H1 (cell line): ENCODE measurements at regions not wholly inside any gene's neighbourhood (a gene's known extent, or its start where the extent isn't known, plus 50 kb on each side); places are given as distances from the start of the nearest gene placed in this dataset.

Source experiments
- BACH1 ChIP-seq: IDR thresholded peaks from 2 replicates; pipeline ENCODE4 v1.6.1; 2012; ENCODE audit warnings: low read length, improper control_type of control experiment
- BCL11A ChIP-seq, 2 experiments: IDR thresholded peaks; one replicate each; pipeline ENCODE4 v1.6.1; 2011; ENCODE audit warnings: low read depth in 2 of 2, low read length in 2 of 2, mild to moderate bottlenecking in 2 of 2
- GTF2F1 ChIP-seq: IDR thresholded peaks from 2 replicates; pipeline ENCODE4 v1.6.1; 2012; ENCODE audit warnings: low read depth, low read length, improper control_type of control experiment, borderline replicate concordance
- KDM4A ChIP-seq: IDR thresholded peaks from one replicate; pipeline ENCODE4 v1.7.1; 2012; ENCODE audit warnings: low read depth, mild to moderate bottlenecking, moderate library complexity, low read length, inconsistent platforms; ENCODE audit not compliant: severe bottlenecking
- POLR2A ChIP-seq, 2 experiments: IDR thresholded peaks; 1 replicate in 1 of 2; 2 replicates in 1 of 2; pipeline ENCODE4 v1.6.1; 2011; ENCODE audit warnings: low read depth in 2 of 2, low read length in 2 of 2, mild to moderate bottlenecking in 2 of 2; ENCODE audit errors: control extremely low read depth in 1 of 2
- POU5F1 ChIP-seq: IDR thresholded peaks from 2 replicates; pipeline ENCODE4 v1.6.1; 2011; ENCODE audit warnings: low read depth, mild to moderate bottlenecking, low read length, moderate library complexity
- SIN3A ChIP-seq, 2 experiments: IDR thresholded peaks in 1 of 2; conservative IDR thresholded peaks in 1 of 2; 2 replicates each; pipeline ENCODE4 v1.6.1; 2011 to 2012; ENCODE audit warnings: low read length in 2 of 2, improper control_type of control experiment in 1 of 2, low read depth in 1 of 2, mild to moderate bottlenecking in 1 of 2
- SIRT6 ChIP-seq: IDR thresholded peaks from one replicate; pipeline ENCODE4 v1.7.1; 2012; ENCODE audit warnings: low read length, inconsistent platforms
- SRF ChIP-seq: IDR thresholded peaks from 2 replicates; pipeline ENCODE4 v1.6.1; 2011; ENCODE audit warnings: mild to moderate bottlenecking, low read depth, low read length, moderate library complexity
- TAF1 ChIP-seq: IDR thresholded peaks from 2 replicates; pipeline ENCODE4 v1.6.1; 2011; ENCODE audit warnings: mild to moderate bottlenecking, low read depth, low read length
- TF ChIP-seq, protein P1 (sequence below): fragments of 300-600 bp; sonication (generic); IDR thresholded peaks from 2 replicates; pipeline ENCODE4 v1.7.1; 2012; ENCODE audit warnings: low read length, moderate library complexity, mild to moderate bottlenecking, inconsistent platforms; ENCODE audit not compliant: insufficient replicate concordance
- TF ChIP-seq, protein P2 (sequence below): IDR thresholded peaks from 2 replicates; pipeline ENCODE4 v1.6.1; 2012; ENCODE audit warnings: low read length, inconsistent platforms

DNA sequence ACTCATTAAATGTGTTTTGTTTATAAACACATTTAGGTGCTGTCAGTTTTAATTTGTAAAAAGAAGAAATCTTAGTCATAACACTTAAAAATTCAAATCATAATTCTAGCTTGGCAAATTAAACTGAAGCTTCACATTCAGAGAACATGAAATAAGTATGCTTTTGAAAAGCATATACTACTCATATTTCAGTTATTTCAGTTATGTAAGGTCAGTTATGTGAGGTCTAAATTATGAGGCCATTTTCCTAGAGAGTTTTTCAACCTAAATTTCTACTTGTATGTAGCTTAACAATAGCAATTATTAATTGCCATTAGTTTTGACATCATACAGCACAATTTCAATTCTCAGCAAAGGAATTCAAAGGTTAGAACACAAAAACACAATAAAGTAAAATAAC is 465.0 kb downstream of the PLOD2 start (continued):
- TF ChIP-seq, protein P1, sequence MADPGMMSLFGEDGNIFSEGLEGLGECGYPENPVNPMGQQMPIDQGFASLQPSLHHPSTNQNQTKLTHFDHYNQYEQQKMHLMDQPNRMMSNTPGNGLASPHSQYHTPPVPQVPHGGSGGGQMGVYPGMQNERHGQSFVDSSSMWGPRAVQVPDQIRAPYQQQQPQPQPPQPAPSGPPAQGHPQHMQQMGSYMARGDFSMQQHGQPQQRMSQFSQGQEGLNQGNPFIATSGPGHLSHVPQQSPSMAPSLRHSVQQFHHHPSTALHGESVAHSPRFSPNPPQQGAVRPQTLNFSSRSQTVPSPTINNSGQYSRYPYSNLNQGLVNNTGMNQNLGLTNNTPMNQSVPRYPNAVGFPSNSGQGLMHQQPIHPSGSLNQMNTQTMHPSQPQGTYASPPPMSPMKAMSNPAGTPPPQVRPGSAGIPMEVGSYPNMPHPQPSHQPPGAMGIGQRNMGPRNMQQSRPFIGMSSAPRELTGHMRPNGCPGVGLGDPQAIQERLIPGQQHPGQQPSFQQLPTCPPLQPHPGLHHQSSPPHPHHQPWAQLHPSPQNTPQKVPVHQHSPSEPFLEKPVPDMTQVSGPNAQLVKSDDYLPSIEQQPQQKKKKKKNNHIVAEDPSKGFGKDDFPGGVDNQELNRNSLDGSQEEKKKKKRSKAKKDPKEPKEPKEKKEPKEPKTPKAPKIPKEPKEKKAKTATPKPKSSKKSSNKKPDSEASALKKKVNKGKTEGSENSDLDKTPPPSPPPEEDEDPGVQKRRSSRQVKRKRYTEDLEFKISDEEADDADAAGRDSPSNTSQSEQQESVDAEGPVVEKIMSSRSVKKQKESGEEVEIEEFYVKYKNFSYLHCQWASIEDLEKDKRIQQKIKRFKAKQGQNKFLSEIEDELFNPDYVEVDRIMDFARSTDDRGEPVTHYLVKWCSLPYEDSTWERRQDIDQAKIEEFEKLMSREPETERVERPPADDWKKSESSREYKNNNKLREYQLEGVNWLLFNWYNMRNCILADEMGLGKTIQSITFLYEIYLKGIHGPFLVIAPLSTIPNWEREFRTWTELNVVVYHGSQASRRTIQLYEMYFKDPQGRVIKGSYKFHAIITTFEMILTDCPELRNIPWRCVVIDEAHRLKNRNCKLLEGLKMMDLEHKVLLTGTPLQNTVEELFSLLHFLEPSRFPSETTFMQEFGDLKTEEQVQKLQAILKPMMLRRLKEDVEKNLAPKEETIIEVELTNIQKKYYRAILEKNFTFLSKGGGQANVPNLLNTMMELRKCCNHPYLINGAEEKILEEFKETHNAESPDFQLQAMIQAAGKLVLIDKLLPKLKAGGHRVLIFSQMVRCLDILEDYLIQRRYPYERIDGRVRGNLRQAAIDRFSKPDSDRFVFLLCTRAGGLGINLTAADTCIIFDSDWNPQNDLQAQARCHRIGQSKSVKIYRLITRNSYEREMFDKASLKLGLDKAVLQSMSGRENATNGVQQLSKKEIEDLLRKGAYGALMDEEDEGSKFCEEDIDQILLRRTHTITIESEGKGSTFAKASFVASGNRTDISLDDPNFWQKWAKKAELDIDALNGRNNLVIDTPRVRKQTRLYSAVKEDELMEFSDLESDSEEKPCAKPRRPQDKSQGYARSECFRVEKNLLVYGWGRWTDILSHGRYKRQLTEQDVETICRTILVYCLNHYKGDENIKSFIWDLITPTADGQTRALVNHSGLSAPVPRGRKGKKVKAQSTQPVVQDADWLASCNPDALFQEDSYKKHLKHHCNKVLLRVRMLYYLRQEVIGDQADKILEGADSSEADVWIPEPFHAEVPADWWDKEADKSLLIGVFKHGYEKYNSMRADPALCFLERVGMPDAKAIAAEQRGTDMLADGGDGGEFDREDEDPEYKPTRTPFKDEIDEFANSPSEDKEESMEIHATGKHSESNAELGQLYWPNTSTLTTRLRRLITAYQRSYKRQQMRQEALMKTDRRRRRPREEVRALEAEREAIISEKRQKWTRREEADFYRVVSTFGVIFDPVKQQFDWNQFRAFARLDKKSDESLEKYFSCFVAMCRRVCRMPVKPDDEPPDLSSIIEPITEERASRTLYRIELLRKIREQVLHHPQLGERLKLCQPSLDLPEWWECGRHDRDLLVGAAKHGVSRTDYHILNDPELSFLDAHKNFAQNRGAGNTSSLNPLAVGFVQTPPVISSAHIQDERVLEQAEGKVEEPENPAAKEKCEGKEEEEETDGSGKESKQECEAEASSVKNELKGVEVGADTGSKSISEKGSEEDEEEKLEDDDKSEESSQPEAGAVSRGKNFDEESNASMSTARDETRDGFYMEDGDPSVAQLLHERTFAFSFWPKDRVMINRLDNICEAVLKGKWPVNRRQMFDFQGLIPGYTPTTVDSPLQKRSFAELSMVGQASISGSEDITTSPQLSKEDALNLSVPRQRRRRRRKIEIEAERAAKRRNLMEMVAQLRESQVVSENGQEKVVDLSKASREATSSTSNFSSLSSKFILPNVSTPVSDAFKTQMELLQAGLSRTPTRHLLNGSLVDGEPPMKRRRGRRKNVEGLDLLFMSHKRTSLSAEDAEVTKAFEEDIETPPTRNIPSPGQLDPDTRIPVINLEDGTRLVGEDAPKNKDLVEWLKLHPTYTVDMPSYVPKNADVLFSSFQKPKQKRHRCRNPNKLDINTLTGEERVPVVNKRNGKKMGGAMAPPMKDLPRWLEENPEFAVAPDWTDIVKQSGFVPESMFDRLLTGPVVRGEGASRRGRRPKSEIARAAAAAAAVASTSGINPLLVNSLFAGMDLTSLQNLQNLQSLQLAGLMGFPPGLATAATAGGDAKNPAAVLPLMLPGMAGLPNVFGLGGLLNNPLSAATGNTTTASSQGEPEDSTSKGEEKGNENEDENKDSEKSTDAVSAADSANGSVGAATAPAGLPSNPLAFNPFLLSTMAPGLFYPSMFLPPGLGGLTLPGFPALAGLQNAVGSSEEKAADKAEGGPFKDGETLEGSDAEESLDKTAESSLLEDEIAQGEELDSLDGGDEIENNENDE = no peak
- TF ChIP-seq POLR2A (IDR thresholded peaks at IDR 0.05; ENCODE audit: control extremely low read depth in 1 of 2, low read depth in 2 of 2, low read length in 2 of 2) (no peak), BCL11A (IDR thresholded peaks at IDR 0.05; ENCODE audit: low read depth in 2 of 2, low read length in 2 of 2) (no peak), TAF1 (no peak), SIRT6 (no peak), KDM4A (no peak), SIN3A (conservative IDR thresholded peaks at IDR 0.05 in 1 of 2, IDR thresholded peaks at IDR 0.05 in 1 of 2; ENCODE audit: low read depth in 1 of 2, low read length in 2 of 2) (no peak), BACH1 (no peak), POU5F1 (no peak), SRF (no peak), GTF2F1 (no peak)
- TF ChIP-seq, protein P2, sequence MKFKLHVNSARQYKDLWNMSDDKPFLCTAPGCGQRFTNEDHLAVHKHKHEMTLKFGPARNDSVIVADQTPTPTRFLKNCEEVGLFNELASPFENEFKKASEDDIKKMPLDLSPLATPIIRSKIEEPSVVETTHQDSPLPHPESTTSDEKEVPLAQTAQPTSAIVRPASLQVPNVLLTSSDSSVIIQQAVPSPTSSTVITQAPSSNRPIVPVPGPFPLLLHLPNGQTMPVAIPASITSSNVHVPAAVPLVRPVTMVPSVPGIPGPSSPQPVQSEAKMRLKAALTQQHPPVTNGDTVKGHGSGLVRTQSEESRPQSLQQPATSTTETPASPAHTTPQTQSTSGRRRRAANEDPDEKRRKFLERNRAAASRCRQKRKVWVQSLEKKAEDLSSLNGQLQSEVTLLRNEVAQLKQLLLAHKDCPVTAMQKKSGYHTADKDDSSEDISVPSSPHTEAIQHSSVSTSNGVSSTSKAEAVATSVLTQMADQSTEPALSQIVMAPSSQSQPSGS = no peak
